ENCODE measurements at regions not wholly inside any gene's neighbourhood (a gene's known extent, or its start where the extent isn't known, plus 50 kb on each side); places are given as distances from the start of the nearest gene placed in this dataset.
"Not testable (repeated sequence)": the region's sequence is repeated elsewhere in the genome, so short reads cannot be mapped to it uniquely, and the experiment has no call there.

DNA sequence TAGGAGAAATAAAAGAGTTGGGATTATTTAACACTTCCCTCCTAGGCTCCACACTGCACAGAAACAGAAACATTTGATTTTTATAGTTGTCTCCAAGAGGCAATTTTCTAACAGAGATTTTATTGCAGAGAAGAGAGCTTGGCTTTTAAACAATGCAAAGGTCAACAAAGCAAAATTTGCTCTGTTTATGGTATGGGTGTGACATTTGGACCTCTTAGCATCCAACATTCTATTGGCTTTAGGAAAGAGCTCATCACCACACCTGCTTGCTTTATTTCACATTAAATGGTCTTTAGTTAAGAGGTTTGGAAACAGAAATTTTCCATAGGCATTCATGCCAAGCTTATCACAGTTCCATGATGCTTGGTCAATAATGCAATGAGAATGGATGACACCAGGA, 1520.7 kb downstream of the KHDRBS2 start:
- H2BK120ac ChIP-seq (ENCODE audit: low read depth, low read length, poor library complexity, severe bottlenecking); H4K8ac ChIP-seq (replicated peaks; ENCODE audit: insufficient read length, low read depth, low read length); H3K14ac ChIP-seq (ENCODE audit: insufficient read depth, low read length); H3K4me1 Mint-ChIP-seq; H3K56ac ChIP-seq (ENCODE audit: insufficient read length, low read depth, low read length); H3K27ac ChIP-seq (ENCODE audit: insufficient read length, low read depth, low read length); H3K79me1 ChIP-seq (ENCODE audit: insufficient read depth, low read depth, low read length, poor library complexity, severe bottlenecking); H3K9me3 ChIP-seq (ENCODE audit: control insufficient read depth, low read depth, low read length); H2BK12ac ChIP-seq (ENCODE audit: insufficient read length, low read depth, low read length); H4K5ac ChIP-seq (ENCODE audit: insufficient read length, low read depth, low read length); H3T11ph ChIP-seq (ENCODE audit: low read length); H3K4me3 Mint-ChIP-seq; H3K36me3 Mint-ChIP-seq (ENCODE audit: insufficient read depth in 1 of 3, low read depth in 3 of 3); H3K79me2 ChIP-seq (ENCODE audit: insufficient read depth, low read length); H3K27me3 Mint-ChIP-seq (ENCODE audit: low read depth); H2BK5ac ChIP-seq (ENCODE audit: insufficient read length, low read length); H3K27me3 ChIP-seq (ENCODE audit: insufficient read depth, low read length); H2AFZ ChIP-seq (ENCODE audit: low read length); H3K4ac ChIP-seq (ENCODE audit: low read depth, low read length); H3K23me2 ChIP-seq (ENCODE audit: insufficient read length, low read depth, low read length, poor library complexity, severe bottlenecking); H3K27ac Mint-ChIP-seq; H2AK5ac ChIP-seq (ENCODE audit: insufficient read length, low read length); H2BK20ac ChIP-seq (ENCODE audit: low read depth, low read length, poor library complexity, severe bottlenecking); H3K4me2 ChIP-seq (ENCODE audit: insufficient read depth, insufficient read length, low read length); H3K18ac ChIP-seq (ENCODE audit: insufficient read length, low read depth, low read length); H3K23ac ChIP-seq (ENCODE audit: insufficient read length, low read depth, low read length); H4K91ac ChIP-seq (ENCODE audit: insufficient read length, low read depth, low read length); H3K4me1 ChIP-seq (ENCODE audit: insufficient read depth, low read length); H4K20me1 ChIP-seq (ENCODE audit: control insufficient read depth, insufficient read depth, insufficient read length); DNase-seq; H3K9me3 Mint-ChIP-seq; H2BK15ac ChIP-seq (ENCODE audit: low read depth, low read length); H3K9ac ChIP-seq (ENCODE audit: extremely low read depth, insufficient read length, low read length): not testable (repeated sequence)

DNA sequence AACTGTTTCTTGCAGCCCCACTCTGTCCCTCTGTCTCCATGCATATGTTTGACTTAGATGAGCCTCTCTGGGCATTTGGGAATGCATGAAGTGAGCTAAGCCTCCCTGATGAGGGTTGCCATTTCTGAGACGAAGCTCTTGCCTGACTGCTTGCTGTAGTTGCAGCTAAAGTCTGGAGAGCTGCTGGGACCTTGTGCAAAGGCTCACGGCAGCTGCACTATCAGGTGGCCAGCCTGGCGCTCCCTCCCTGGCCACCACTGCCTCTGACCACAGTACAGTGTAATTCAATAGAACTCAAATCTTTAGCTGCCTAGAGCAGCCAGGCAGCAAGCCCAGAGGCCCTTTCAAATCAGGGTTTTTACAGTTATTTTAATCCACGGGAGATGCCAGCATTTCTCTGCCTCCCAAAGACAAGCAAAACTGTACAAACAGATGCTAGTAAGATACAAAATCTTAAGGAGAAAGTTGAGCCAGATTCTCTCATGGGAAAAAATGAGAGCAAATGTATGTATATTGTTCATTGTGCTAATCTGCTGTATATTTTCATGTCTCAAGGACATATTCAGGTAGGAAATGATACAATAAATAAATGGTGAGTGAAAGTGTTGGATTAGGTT, 1522.5 kb downstream of the KHDRBS2 start:
- no CpG with 5 or more reads among the region's 4 CpGs for WGBS (ENCODE audit: extremely low coverage, insufficient read length, low lambda C conversion rate)
- H3K27ac Mint-ChIP-seq; H2BK20ac ChIP-seq (ENCODE audit: low read depth, low read length, poor library complexity, severe bottlenecking); H3K9ac ChIP-seq (ENCODE audit: extremely low read depth, insufficient read length, low read length); H3K4me2 ChIP-seq (ENCODE audit: insufficient read depth, insufficient read length, low read length); H3K27ac ChIP-seq (ENCODE audit: insufficient read length, low read depth, low read length); H3K79me2 ChIP-seq (ENCODE audit: insufficient read depth, low read length); H3K27me3 Mint-ChIP-seq (ENCODE audit: low read depth); H2BK120ac ChIP-seq (ENCODE audit: low read depth, low read length, poor library complexity, severe bottlenecking); H4K5ac ChIP-seq (ENCODE audit: insufficient read length, low read depth, low read length); H2BK15ac ChIP-seq (ENCODE audit: low read depth, low read length); H3K23ac ChIP-seq (ENCODE audit: insufficient read length, low read depth, low read length); H3K27me3 ChIP-seq (ENCODE audit: insufficient read depth, low read length); H3K36me3 Mint-ChIP-seq (ENCODE audit: insufficient read depth in 1 of 3, low read depth in 3 of 3); H3K79me1 ChIP-seq (ENCODE audit: insufficient read depth, low read depth, low read length, poor library complexity, severe bottlenecking); H4K91ac ChIP-seq (ENCODE audit: insufficient read length, low read depth, low read length); H3K18ac ChIP-seq (ENCODE audit: insufficient read length, low read depth, low read length); H2BK5ac ChIP-seq (ENCODE audit: insufficient read length, low read length); DNase-seq; H3K4ac ChIP-seq (ENCODE audit: low read depth, low read length); H3K14ac ChIP-seq (ENCODE audit: insufficient read depth, low read length); H4K20me1 ChIP-seq (ENCODE audit: control insufficient read depth, insufficient read depth, insufficient read length); H3K9me3 ChIP-seq (ENCODE audit: control insufficient read depth, low read depth, low read length); H2AFZ ChIP-seq (ENCODE audit: low read length); H3K23me2 ChIP-seq (ENCODE audit: insufficient read length, low read depth, low read length, poor library complexity, severe bottlenecking); H3K56ac ChIP-seq (ENCODE audit: insufficient read length, low read depth, low read length); H3T11ph ChIP-seq (ENCODE audit: low read length); H2BK12ac ChIP-seq (ENCODE audit: insufficient read length, low read depth, low read length); H3K4me3 Mint-ChIP-seq; H2AK5ac ChIP-seq (ENCODE audit: insufficient read length, low read length); H4K8ac ChIP-seq (replicated peaks; ENCODE audit: insufficient read length, low read depth, low read length); H3K4me1 Mint-ChIP-seq; H3K4me1 ChIP-seq (ENCODE audit: insufficient read depth, low read length): not testable (repeated sequence)
- peaks cover 6 to 12% of the 10 kb centered on the region in 2 experiments; a peak in 3 of 5 replicates for H3K9me3 Mint-ChIP-seq
